GM23338 (cell line): ENCODE measurements at regions not wholly inside any gene's neighbourhood (a gene's known extent, or its start where the extent isn't known, plus 50 kb on each side); places are given as distances from the start of the nearest gene placed in this dataset.

Source experiments
- ATAC-seq: fragments of 200-7000 bp; cut with Tn5 transposase; 3 replicates; pipeline ENCODE4 v1.9.1; 2020
- DNase-seq: peaks from one replicate; pipeline ENCODE4 v3.0.0-alpha.2; 2015; ENCODE audit warnings: low spot score
- H2AFZ ChIP-seq: fragments of 200-600 bp; sonication (generic); 2 replicates; pipeline ENCODE4 v1.8.0; 2016; ENCODE audit warnings: antibody characterized with exemption, mild to moderate bottlenecking, moderate library complexity
- H3F3A ChIP-seq: fragments of 200-600 bp; sonication (generic); replicated peaks from 2 replicates; pipeline ENCODE4 v1.8.0; 2017; ENCODE audit warnings: antibody characterized with exemption, mixed run types, low read depth
- H3K27ac ChIP-seq: fragments of 200-600 bp; sonication (generic); 2 replicates; pipeline ENCODE4 v1.6.1; 2016; ENCODE audit warnings: low read depth
- H3K27me3 ChIP-seq: fragments of 200-600 bp; sonication (generic); 2 replicates; pipeline ENCODE4 v1.8.0; 2016; ENCODE audit warnings: mild to moderate bottlenecking, mixed run types, moderate library complexity; ENCODE audit not compliant: insufficient read depth
- H3K36me3 ChIP-seq: fragments of 200-600 bp; sonication (generic); 2 replicates; pipeline ENCODE4 v1.8.0; 2016; ENCODE audit warnings: mild to moderate bottlenecking; ENCODE audit not compliant: insufficient read depth
- H3K4me1 ChIP-seq: fragments of 200-600 bp; sonication (generic); 2 replicates; pipeline ENCODE4 v1.8.0; 2016; ENCODE audit warnings: mild to moderate bottlenecking, moderate library complexity; ENCODE audit not compliant: insufficient read depth
- H3K4me2 ChIP-seq: fragments of 200-600 bp; sonication (generic); 2 replicates; pipeline ENCODE4 v1.7.1; 2017; ENCODE audit warnings: mixed run types
- H3K4me3 ChIP-seq: fragments of 200-600 bp; sonication (generic); 2 replicates; pipeline ENCODE4 v1.6.1; 2016; ENCODE audit warnings: mixed run types
- H3K79me2 ChIP-seq: fragments of 200-600 bp; sonication (generic); replicated peaks from 2 replicates; pipeline ENCODE4 v1.8.0; 2017; ENCODE audit warnings: mild to moderate bottlenecking; ENCODE audit not compliant: insufficient read depth
- H3K9me2 ChIP-seq: fragments of 200-600 bp; sonication (generic); 2 replicates; pipeline ENCODE4 v1.8.0; 2017; ENCODE audit not compliant: insufficient read depth
- H4K20me1 ChIP-seq: fragments of 200-600 bp; sonication (generic); replicated peaks from 2 replicates; pipeline ENCODE4 v1.8.0; 2017; ENCODE audit warnings: mild to moderate bottlenecking; ENCODE audit not compliant: insufficient read depth
- H3K27ac Mint-ChIP-seq: 2 replicates; pipeline ENCODE4 v1.8.0; 2020; ENCODE audit warnings: inconsistent platforms, mild to moderate bottlenecking, moderate library complexity, mixed read lengths
- H3K27me3 Mint-ChIP-seq: 3 replicates; pipeline ENCODE4 v1.8.0; 2022; ENCODE audit warnings: low read depth, mild to moderate bottlenecking, moderate library complexity, mixed read lengths, inconsistent platforms; ENCODE audit not compliant: insufficient read depth, poor library complexity
- H3K36me3 Mint-ChIP-seq: 3 replicates; pipeline ENCODE4 v1.8.0; 2021; ENCODE audit warnings: low read depth, mild to moderate bottlenecking, inconsistent platforms, moderate library complexity, mixed read lengths
- H3K4me1 Mint-ChIP-seq: 3 replicates; pipeline ENCODE4 v1.8.0; 2020; ENCODE audit warnings: mild to moderate bottlenecking, inconsistent platforms, mixed read lengths
- H3K4me3 Mint-ChIP-seq: 3 replicates; pipeline ENCODE4 v1.8.0; 2021; ENCODE audit warnings: moderate library complexity, mild to moderate bottlenecking, inconsistent platforms, mixed read lengths
- H3K9me3 Mint-ChIP-seq: 3 replicates; pipeline ENCODE4 v1.8.0; 2020; ENCODE audit warnings: moderate library complexity, mild to moderate bottlenecking, inconsistent platforms, mixed read lengths
- CREB1 ChIP-seq: fragments of 250-450 bp; sonication (Bioruptor Pico); IDR thresholded peaks from 2 replicates; pipeline ENCODE4 v1.5.0; 2020; ENCODE audit warnings: low read depth, mild to moderate bottlenecking, moderate library complexity
- EZH2 ChIP-seq: fragments of 200-600 bp; sonication (generic); IDR thresholded peaks from one replicate; pipeline ENCODE4 v1.8.0; 2017; ENCODE audit warnings: antibody characterized with exemption, mild to moderate bottlenecking, low read depth; ENCODE audit not compliant: unreplicated experiment
- JUNB ChIP-seq: IDR thresholded peaks from one replicate; pipeline ENCODE4 v1.6.1; 2016; ENCODE audit warnings: antibody characterized with exemption; ENCODE audit not compliant: unreplicated experiment
- NANOG ChIP-seq: IDR thresholded peaks from 2 replicates; pipeline ENCODE4 v1.6.1; 2016; ENCODE audit warnings: antibody characterized with exemption, borderline replicate concordance
- POLR2AphosphoS5 ChIP-seq: IDR thresholded peaks from 2 replicates; pipeline ENCODE4 v1.6.1; 2016; ENCODE audit warnings: antibody characterized with exemption, low read depth
- STAT1 ChIP-seq: IDR thresholded peaks from one replicate; pipeline ENCODE4 v1.6.1; 2016; ENCODE audit warnings: antibody characterized with exemption; ENCODE audit not compliant: unreplicated experiment
- ZNF114 ChIP-seq: fragments of 250-450 bp; sonication (Bioruptor Pico); IDR thresholded peaks from 2 replicates; pipeline ENCODE4 v1.5.0; 2020; ENCODE audit warnings: mild to moderate bottlenecking, moderate library complexity
- TF ChIP-seq, protein P1 (sequence below), 2 experiments: fragments of 200-600 bp in 1 of 2; sonication (generic) in 1 of 2; conservative IDR thresholded peaks; 2 replicates each; pipeline versions ENCODE4 v1.5.1 to v1.6.1; 2016 to 2017; ENCODE audit warnings: antibody characterized with exemption in 2 of 2, low read depth in 2 of 2, mild to moderate bottlenecking in 2 of 2, moderate library complexity in 1 of 2
- TF ChIP-seq, protein P2 (sequence below): IDR thresholded peaks from one replicate; pipeline ENCODE4 v1.6.1; 2018; ENCODE audit warnings: antibody characterized with exemption; ENCODE audit not compliant: unreplicated experiment
- TF ChIP-seq, protein P3 (sequence below): fragments of 250-450 bp; sonication (Bioruptor Pico); IDR thresholded peaks from 2 replicates; pipeline ENCODE4 v1.5.0; 2020; ENCODE audit warnings: mild to moderate bottlenecking, moderate library complexity

DNA sequence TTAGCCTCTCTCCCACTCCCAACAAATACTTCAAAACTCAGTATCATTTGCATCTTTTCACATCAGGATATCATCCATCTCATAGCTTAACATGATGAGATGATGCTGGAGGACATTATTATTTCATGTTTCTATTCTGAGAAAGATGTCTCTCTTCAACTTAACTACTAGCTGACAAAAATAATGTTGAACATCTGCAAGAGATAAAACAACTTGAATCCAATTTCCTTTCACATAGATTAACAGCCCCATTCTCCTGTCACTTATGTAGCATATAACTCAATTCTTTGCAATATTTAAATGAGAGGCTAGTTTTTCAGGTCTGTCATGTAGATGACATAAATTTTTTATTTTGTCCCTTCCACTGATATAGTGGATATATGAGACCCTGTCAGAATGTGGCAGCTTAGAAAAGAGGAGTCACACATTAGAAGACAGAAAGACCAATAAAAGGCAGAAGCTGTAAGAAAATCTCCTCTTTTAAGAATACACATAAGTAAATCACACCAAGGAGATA, 239.2 kb upstream of the KIF2A start (continued):
- TF ChIP-seq EZH2 (no peak), JUNB (no peak), STAT1 (no peak), POLR2AphosphoS5 (no peak)

DNA sequence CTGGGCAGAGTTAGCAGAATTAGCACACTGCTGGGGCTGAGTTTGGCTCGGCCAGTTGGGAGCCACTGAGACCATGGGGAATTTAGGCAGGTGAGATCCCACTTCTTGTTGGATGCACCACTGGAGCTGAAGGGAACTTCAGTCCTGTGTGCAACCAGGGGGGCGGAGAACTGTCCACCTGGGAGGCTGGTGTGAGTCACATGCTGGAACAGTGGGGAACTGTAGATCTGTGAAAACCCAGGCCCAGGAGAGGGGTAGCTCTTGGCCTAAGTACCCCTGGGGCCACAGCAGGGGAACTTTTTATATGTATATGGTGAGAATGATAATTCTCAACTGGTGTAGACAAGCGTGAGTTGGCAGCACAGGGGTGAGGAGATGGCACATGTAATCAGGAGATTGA, 237.5 kb upstream of the KIF2A start:
- Histone ChIP-seq H3K4me3 (no peak overlapping the region), H3K36me3 (no peaks in the 10 kb centered on the region), H3F3A (no peaks in the 10 kb centered on the region), H4K20me1 (no peaks in the 10 kb centered on the region), H3K79me2 (no peaks in the 10 kb centered on the region), H3K4me2 (no peak overlapping the region), H3K9me2 (peaks cover 7% of the 10 kb centered on the region), H3K27ac (no peak overlapping the region), H3K4me1 (peaks cover 15% of the 10 kb centered on the region), H2AFZ (no peak overlapping the region), H3K27me3 (no peaks in the 10 kb centered on the region)
- TF ChIP-seq, protein P1, sequence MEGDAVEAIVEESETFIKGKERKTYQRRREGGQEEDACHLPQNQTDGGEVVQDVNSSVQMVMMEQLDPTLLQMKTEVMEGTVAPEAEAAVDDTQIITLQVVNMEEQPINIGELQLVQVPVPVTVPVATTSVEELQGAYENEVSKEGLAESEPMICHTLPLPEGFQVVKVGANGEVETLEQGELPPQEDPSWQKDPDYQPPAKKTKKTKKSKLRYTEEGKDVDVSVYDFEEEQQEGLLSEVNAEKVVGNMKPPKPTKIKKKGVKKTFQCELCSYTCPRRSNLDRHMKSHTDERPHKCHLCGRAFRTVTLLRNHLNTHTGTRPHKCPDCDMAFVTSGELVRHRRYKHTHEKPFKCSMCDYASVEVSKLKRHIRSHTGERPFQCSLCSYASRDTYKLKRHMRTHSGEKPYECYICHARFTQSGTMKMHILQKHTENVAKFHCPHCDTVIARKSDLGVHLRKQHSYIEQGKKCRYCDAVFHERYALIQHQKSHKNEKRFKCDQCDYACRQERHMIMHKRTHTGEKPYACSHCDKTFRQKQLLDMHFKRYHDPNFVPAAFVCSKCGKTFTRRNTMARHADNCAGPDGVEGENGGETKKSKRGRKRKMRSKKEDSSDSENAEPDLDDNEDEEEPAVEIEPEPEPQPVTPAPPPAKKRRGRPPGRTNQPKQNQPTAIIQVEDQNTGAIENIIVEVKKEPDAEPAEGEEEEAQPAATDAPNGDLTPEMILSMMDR (conservative IDR thresholded peaks at IDR 0.05; ENCODE audit: low read depth in 2 of 2), result no peak
- no peak for TF ChIP-seq JUNB
- TF ChIP-seq CREB1 (CRISPR knock-in tag), result no peak
- no peak for TF ChIP-seq POLR2AphosphoS5
- TF ChIP-seq, protein P2, sequence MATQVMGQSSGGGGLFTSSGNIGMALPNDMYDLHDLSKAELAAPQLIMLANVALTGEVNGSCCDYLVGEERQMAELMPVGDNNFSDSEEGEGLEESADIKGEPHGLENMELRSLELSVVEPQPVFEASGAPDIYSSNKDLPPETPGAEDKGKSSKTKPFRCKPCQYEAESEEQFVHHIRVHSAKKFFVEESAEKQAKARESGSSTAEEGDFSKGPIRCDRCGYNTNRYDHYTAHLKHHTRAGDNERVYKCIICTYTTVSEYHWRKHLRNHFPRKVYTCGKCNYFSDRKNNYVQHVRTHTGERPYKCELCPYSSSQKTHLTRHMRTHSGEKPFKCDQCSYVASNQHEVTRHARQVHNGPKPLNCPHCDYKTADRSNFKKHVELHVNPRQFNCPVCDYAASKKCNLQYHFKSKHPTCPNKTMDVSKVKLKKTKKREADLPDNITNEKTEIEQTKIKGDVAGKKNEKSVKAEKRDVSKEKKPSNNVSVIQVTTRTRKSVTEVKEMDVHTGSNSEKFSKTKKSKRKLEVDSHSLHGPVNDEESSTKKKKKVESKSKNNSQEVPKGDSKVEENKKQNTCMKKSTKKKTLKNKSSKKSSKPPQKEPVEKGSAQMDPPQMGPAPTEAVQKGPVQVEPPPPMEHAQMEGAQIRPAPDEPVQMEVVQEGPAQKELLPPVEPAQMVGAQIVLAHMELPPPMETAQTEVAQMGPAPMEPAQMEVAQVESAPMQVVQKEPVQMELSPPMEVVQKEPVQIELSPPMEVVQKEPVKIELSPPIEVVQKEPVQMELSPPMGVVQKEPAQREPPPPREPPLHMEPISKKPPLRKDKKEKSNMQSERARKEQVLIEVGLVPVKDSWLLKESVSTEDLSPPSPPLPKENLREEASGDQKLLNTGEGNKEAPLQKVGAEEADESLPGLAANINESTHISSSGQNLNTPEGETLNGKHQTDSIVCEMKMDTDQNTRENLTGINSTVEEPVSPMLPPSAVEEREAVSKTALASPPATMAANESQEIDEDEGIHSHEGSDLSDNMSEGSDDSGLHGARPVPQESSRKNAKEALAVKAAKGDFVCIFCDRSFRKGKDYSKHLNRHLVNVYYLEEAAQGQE, result no peak
- TF ChIP-seq, protein P3, sequence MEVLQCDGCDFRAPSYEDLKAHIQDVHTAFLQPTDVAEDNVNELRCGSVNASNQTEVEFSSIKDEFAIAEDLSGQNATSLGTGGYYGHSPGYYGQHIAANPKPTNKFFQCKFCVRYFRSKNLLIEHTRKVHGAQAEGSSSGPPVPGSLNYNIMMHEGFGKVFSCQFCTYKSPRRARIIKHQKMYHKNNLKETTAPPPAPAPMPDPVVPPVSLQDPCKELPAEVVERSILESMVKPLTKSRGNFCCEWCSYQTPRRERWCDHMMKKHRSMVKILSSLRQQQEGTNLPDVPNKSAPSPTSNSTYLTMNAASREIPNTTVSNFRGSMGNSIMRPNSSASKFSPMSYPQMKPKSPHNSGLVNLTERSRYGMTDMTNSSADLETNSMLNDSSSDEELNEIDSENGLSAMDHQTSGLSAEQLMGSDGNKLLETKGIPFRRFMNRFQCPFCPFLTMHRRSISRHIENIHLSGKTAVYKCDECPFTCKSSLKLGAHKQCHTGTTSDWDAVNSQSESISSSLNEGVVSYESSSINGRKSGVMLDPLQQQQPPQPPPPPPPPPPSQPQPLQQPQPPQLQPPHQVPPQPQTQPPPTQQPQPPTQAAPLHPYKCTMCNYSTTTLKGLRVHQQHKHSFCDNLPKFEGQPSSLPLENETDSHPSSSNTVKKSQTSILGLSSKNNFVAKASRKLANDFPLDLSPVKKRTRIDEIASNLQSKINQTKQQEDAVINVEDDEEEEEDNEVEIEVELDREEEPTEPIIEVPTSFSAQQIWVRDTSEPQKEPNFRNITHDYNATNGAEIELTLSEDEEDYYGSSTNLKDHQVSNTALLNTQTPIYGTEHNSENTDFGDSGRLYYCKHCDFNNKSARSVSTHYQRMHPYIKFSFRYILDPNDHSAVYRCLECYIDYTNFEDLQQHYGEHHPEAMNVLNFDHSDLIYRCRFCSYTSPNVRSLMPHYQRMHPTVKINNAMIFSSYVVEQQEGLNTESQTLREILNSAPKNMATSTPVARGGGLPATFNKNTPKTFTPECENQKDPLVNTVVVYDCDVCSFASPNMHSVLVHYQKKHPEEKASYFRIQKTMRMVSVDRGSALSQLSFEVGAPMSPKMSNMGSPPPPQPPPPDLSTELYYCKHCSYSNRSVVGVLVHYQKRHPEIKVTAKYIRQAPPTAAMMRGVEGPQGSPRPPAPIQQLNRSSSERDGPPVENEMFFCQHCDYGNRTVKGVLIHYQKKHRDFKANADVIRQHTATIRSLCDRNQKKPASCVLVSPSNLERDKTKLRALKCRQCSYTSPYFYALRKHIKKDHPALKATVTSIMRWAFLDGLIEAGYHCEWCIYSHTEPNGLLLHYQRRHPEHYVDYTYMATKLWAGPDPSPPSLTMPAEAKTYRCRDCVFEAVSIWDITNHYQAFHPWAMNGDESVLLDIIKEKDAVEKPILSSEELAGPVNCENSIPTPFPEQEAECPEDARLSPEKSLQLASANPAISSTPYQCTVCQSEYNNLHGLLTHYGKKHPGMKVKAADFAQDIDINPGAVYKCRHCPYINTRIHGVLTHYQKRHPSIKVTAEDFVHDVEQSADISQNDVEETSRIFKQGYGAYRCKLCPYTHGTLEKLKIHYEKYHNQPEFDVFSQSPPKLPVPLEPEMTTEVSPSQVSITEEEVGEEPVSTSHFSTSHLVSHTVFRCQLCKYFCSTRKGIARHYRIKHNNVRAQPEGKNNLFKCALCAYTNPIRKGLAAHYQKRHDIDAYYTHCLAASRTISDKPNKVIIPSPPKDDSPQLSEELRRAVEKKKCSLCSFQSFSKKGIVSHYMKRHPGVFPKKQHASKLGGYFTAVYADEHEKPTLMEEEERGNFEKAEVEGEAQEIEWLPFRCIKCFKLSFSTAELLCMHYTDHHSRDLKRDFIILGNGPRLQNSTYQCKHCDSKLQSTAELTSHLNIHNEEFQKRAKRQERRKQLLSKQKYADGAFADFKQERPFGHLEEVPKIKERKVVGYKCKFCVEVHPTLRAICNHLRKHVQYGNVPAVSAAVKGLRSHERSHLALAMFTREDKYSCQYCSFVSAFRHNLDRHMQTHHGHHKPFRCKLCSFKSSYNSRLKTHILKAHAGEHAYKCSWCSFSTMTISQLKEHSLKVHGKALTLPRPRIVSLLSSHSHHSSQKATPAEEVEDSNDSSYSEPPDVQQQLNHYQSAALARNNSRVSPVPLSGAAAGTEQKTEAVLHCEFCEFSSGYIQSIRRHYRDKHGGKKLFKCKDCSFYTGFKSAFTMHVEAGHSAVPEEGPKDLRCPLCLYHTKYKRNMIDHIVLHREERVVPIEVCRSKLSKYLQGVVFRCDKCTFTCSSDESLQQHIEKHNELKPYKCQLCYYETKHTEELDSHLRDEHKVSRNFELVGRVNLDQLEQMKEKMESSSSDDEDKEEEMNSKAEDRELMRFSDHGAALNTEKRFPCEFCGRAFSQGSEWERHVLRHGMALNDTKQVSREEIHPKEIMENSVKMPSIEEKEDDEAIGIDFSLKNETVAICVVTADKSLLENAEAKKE (CRISPR knock-in tag), result no peak
- no peak for TF ChIP-seq ZNF114 (CRISPR knock-in tag)
- no peak for TF ChIP-seq NANOG
- TF ChIP-seq STAT1, result no peak
- TF ChIP-seq EZH2, result no peak
- peaks cover 36% of the 10 kb centered on the region for H3K4me1 Mint-ChIP-seq
- no peaks in the 10 kb centered on the region for H3K27me3 Mint-ChIP-seq
- H3K4me3 Mint-ChIP-seq, result no peak overlapping the region
- no peak overlapping the region for H3K27ac Mint-ChIP-seq
- H3K9me3 Mint-ChIP-seq, result no peaks in the 10 kb centered on the region
- no peak for DNase-seq
- H3K36me3 Mint-ChIP-seq, result no peaks in the 10 kb centered on the region
- ATAC-seq, result no peak; the same call in 2 of the 3 replicates
